Caco-2 (cell line): ENCODE measurements at regions not wholly inside any gene's neighbourhood (a gene's known extent, or its start where the extent isn't known, plus 50 kb on each side); places are given as distances from the start of the nearest gene placed in this dataset.

ENCODE experiments used
- BruUV-seq: library from RNA; stranded (reverse); fragments of 400-500 nt; replicated peaks from 2 replicates; lab custom pipeline; 2021; lab: Mats Ljungman, UMichigan
- CTCF ChIA-PET: fragments of 300-600 bp; sonication (Branson Sonifier 250); formaldehyde crosslinking; loops from one replicate; lab custom pipeline; 2022; ENCODE audit warnings: antibody characterized with exemption; lab: Charles Lee
- POLR2A ChIA-PET: fragments of 300-600 bp; sonication (Branson Sonifier 250); formaldehyde crosslinking; loops from one replicate; lab custom pipeline; 2022; ENCODE audit warnings: antibody characterized with exemption; lab: Charles Lee
- DNase-seq, 2 experiments: peaks; one replicate each; pipeline versions ENCODE4 v3.0.0 to v3.0.0-alpha.2; 2020 to 2022
- H3K27me3 ChIP-seq: replicated peaks from 2 replicates; pipeline ENCODE4 v1.6.0; 2011; ENCODE audit warnings: low read length; ENCODE audit not compliant: control insufficient read depth, insufficient read depth
- H3K36me3 ChIP-seq: 2 replicates; pipeline ENCODE4 v1.5.1; 2011; ENCODE audit warnings: low read length; ENCODE audit not compliant: control insufficient read depth, insufficient read depth
- H3K4me1 ChIP-seq: fragments of 250-450 bp; sonication (Bioruptor Pico); 2 replicates; pipeline ENCODE4 v1.5.1; 2020; ENCODE audit warnings: mild to moderate bottlenecking
- H3K4me3 ChIP-seq: 2 replicates; pipeline ENCODE4 v1.5.1; 2011; ENCODE audit warnings: low read depth, mild to moderate bottlenecking, control low read depth, low read length
- H3K9me3 ChIP-seq: fragments of 250-450 bp; sonication (Bioruptor Pico); 2 replicates; pipeline ENCODE4 v1.5.1; 2020; ENCODE audit warnings: mild to moderate bottlenecking, moderate library complexity
- H3K27ac Mint-ChIP-seq: one replicate; pipeline ENCODE4 v1.8.0; 2022; ENCODE audit warnings: mixed read lengths; ENCODE audit not compliant: unreplicated experiment
- H3K27me3 Mint-ChIP-seq: one replicate; pipeline ENCODE4 v1.8.0; 2022; ENCODE audit warnings: mixed read lengths; ENCODE audit not compliant: insufficient read depth, unreplicated experiment
- H3K36me3 Mint-ChIP-seq: one replicate; pipeline ENCODE4 v1.8.0; 2022; ENCODE audit warnings: mild to moderate bottlenecking, mixed read lengths; ENCODE audit not compliant: insufficient read depth, unreplicated experiment
- H3K4me1 Mint-ChIP-seq: one replicate; pipeline ENCODE4 v1.8.0; 2022; ENCODE audit warnings: low read depth, mixed read lengths; ENCODE audit not compliant: unreplicated experiment
- H3K4me3 Mint-ChIP-seq: one replicate; pipeline ENCODE4 v1.8.0; 2022; ENCODE audit warnings: mild to moderate bottlenecking, moderate library complexity, mixed read lengths; ENCODE audit not compliant: unreplicated experiment
- H3K9me3 Mint-ChIP-seq: one replicate; pipeline ENCODE4 v1.8.0; 2022; ENCODE audit warnings: mixed read lengths; ENCODE audit not compliant: unreplicated experiment
- CTCF ChIP-seq, 2 experiments: fragments of 200-600 bp in 1 of 2; IDR thresholded peaks; 1 replicate in 1 of 2; 2 replicates in 1 of 2; pipeline versions ENCODE4 v1.5.1 to v1.8.0; 2011 to 2022; ENCODE audit warnings: antibody characterized with exemption in 1 of 2, control low read depth in 1 of 2, inconsistent platforms in 1 of 2, low read depth in 1 of 2, low read length in 1 of 2, mild to moderate bottlenecking in 1 of 2, moderate library complexity in 1 of 2; ENCODE audit not compliant: insufficient read depth in 1 of 2, severe bottlenecking in 1 of 2, unreplicated experiment in 1 of 2
- intact Hi-C: fragments of 100-400 bp; cut with micrococcal nuclease; formaldehyde crosslinking; loops from one replicate; pipeline ENCODE4 v1.10.0; 2022; ENCODE audit not compliant: unreplicated experiment

GRCh38 chr10:83657487-83657886 is 481.8 kb upstream of the GHITM start:
- ChIA-PET POLR2A (no interaction called here), CTCF (no interaction called here)
- Mint-ChIP-seq H3K36me3 (no peaks in the 10 kb centered on the region), H3K4me1 (no peaks in the 10 kb centered on the region), H3K27ac (no peak overlapping the region), H3K9me3 (no peaks in the 10 kb centered on the region), H3K4me3 (no peak overlapping the region), H3K27me3 (peaks cover 11% of the 10 kb centered on the region)
- H3K4me1 ChIP-seq, result no peaks in the 10 kb centered on the region
- DNase-seq, result no peak
- H3K27me3 ChIP-seq, result no peaks in the 10 kb centered on the region
- H3K4me3 ChIP-seq, result no peak overlapping the region
- no peaks in the 10 kb centered on the region for H3K36me3 ChIP-seq
- TF ChIP-seq CTCF (IDR thresholded peaks at IDR 0.05; ENCODE audit: insufficient read depth in 1 of 2, low read depth in 1 of 2, low read length in 1 of 2, severe bottlenecking in 1 of 2, unreplicated experiment in 1 of 2), result no peak
- BruUV-seq, result no TSS peak
- no peaks in the 10 kb centered on the region for H3K9me3 ChIP-seq
- intact Hi-C loops, result no loop called here

GRCh38 chr10:83663918-83664317 is 475.4 kb upstream of the GHITM start:
- Mint-ChIP-seq H3K27me3 (peaks cover 11% of the 10 kb centered on the region), H3K4me3 (no peak overlapping the region), H3K4me1 (no peaks in the 10 kb centered on the region), H3K36me3 (no peaks in the 10 kb centered on the region), H3K9me3 (no peaks in the 10 kb centered on the region), H3K27ac (no peak overlapping the region)
- POLR2A ChIA-PET, result no interaction called here
- Histone ChIP-seq H3K4me3 (no peak overlapping the region), H3K36me3 (no peaks in the 10 kb centered on the region), H3K27me3 (no peaks in the 10 kb centered on the region), H3K4me1 (no peaks in the 10 kb centered on the region), H3K9me3 (no peaks in the 10 kb centered on the region)
- no TSS peak for BruUV-seq
- no peak for DNase-seq
- intact Hi-C loops, result no loop called here
- no peak for TF ChIP-seq CTCF (IDR thresholded peaks at IDR 0.05; ENCODE audit: insufficient read depth in 1 of 2, low read depth in 1 of 2, low read length in 1 of 2, severe bottlenecking in 1 of 2, unreplicated experiment in 1 of 2)
- CTCF ChIA-PET, result no interaction called here

- POLR2A ChIA-PET, result no interaction called here
- Histone ChIP-seq H3K36me3 (no peaks in the 10 kb centered on the region), H3K27me3 (no peaks in the 10 kb centered on the region), H3K9me3 (no peaks in the 10 kb centered on the region; the same call in 1 of the 2 replicates), H3K4me1 (no peaks in the 10 kb centered on the region), H3K4me3 (no peak overlapping the region)
- H3K9me3 Mint-ChIP-seq, result no peaks in the 10 kb centered on the region
- intact Hi-C loops, result no loop called here
- H3K4me1 Mint-ChIP-seq, result no peaks in the 10 kb centered on the region
- peaks cover 2% of the 10 kb centered on the region for H3K27me3 Mint-ChIP-seq
- no TSS peak for BruUV-seq
- no peak overlapping the region for H3K27ac Mint-ChIP-seq
- TF ChIP-seq CTCF (IDR thresholded peaks at IDR 0.05; ENCODE audit: insufficient read depth in 1 of 2, low read depth in 1 of 2, low read length in 1 of 2, severe bottlenecking in 1 of 2, unreplicated experiment in 1 of 2), result no peak
- no peak overlapping the region for H3K4me3 Mint-ChIP-seq
- CTCF ChIA-PET, result no interaction called here
- H3K36me3 Mint-ChIP-seq, result no peaks in the 10 kb centered on the region
- no peak for DNase-seq
These were observed 472.5 kb upstream of the GHITM start for GRCh38 chr10:83666762-83667161.
